CD14-positive monocyte (primary cell): ENCODE measurements at regions not wholly inside any gene's neighbourhood (a gene's known extent, or its start where the extent isn't known, plus 50 kb on each side); places are given as distances from the start of the nearest gene placed in this dataset.

Experiments used
- DNase-seq, 3 donors: peaks; one replicate each; pipeline ENCODE4 v3.0.0-alpha.2; 2011 to 2022
- H2AFZ ChIP-seq: 2 replicates; pipeline ENCODE4 v1.6.0; 2012; ENCODE audit warnings: mild to moderate bottlenecking, low read depth, low read length, inconsistent platforms; ENCODE audit not compliant: insufficient read depth, poor library complexity, severe bottlenecking
- H3K27ac ChIP-seq, 2 donors: 1 replicate in 1 of 2; 2 replicates in 1 of 2; pipeline ENCODE4 v1.5.1; 2012 to 2013; ENCODE audit warnings: low read length in 2 of 2, control low read depth in 1 of 2, inconsistent platforms in 1 of 2, low read depth in 1 of 2, mild to moderate bottlenecking in 1 of 2
- H3K27me3 ChIP-seq, 2 donors: one replicate each; pipeline versions ENCODE4 v1.6.0 to v1.6.1; 2011 to 2013; ENCODE audit warnings: low read length in 2 of 2; ENCODE audit not compliant: control insufficient read depth in 2 of 2, insufficient read depth in 2 of 2
- H3K36me3 ChIP-seq, 2 donors: replicated peaks in 1 of 2; 1 replicate in 1 of 2; 2 replicates in 1 of 2; pipeline versions ENCODE4 v1.5.1 to v1.6.1; 2012 to 2013; ENCODE audit warnings: low read length in 2 of 2, control low read depth in 1 of 2, inconsistent platforms in 1 of 2, mild to moderate bottlenecking in 1 of 2; ENCODE audit not compliant: insufficient read depth in 2 of 2, control insufficient read depth in 1 of 2
- H3K4me1 ChIP-seq, 2 donors: 1 replicate in 1 of 2; 2 replicates in 1 of 2; pipeline versions ENCODE4 v1.5.1 to v1.6.1; 2012 to 2013; ENCODE audit warnings: low read length in 2 of 2, control low read depth in 1 of 2, inconsistent platforms in 1 of 2, mild to moderate bottlenecking in 1 of 2, moderate library complexity in 1 of 2; ENCODE audit not compliant: insufficient read depth in 2 of 2, control insufficient read depth in 1 of 2
- H3K4me2 ChIP-seq: replicated peaks from 2 replicates; pipeline ENCODE3; 2012; ENCODE audit warnings: low read length, moderate library complexity, mild to moderate bottlenecking; ENCODE audit not compliant: poor library complexity, severe bottlenecking; ENCODE audit errors: extremely low read depth
- H3K4me3 ChIP-seq, 3 experiments: fragments of 200-600 bp in 1 of 3; sonication (generic) in 1 of 3; replicated peaks in 1 of 3; 1 replicate in 2 of 3; 2 replicates in 1 of 3; pipeline ENCODE4 v1.5.1; 2011 to 2013; ENCODE audit warnings: low read length in 3 of 3, mild to moderate bottlenecking in 3 of 3, control low read depth in 2 of 3, low read depth in 2 of 3, inconsistent platforms in 1 of 3, moderate library complexity in 1 of 3
- H3K79me2 ChIP-seq: 2 replicates; pipeline ENCODE4 v1.6.0; 2012; ENCODE audit warnings: mild to moderate bottlenecking, control low read depth, inconsistent platforms, low read length, moderate library complexity; ENCODE audit not compliant: insufficient read depth
- H3K9ac ChIP-seq: 2 replicates; pipeline ENCODE4 v1.6.0; 2017; ENCODE audit warnings: low read length, mild to moderate bottlenecking; ENCODE audit not compliant: insufficient read depth, poor library complexity, severe bottlenecking
- H3K9me3 ChIP-seq, 2 donors: replicated peaks in 1 of 2; 1 replicate in 1 of 2; 2 replicates in 1 of 2; pipeline versions ENCODE4 v1.5.1 to v1.6.1; 2012 to 2013; ENCODE audit warnings: low read length in 2 of 2, control low read depth in 1 of 2; ENCODE audit not compliant: control insufficient read depth in 1 of 2, insufficient read depth in 1 of 2
- H4K20me1 ChIP-seq: 2 replicates; pipeline ENCODE4 v1.6.0; 2012; ENCODE audit warnings: mild to moderate bottlenecking, low read length, control low read depth, moderate library complexity; ENCODE audit not compliant: insufficient read depth
- H3K27ac Mint-ChIP-seq, 7 donors: one replicate each; pipeline ENCODE4 v1.8.0; 2020; ENCODE audit warnings: mild to moderate bottlenecking in 7 of 7, mixed read lengths in 7 of 7, moderate library complexity in 6 of 7, inconsistent platforms in 2 of 7
- H3K27me3 Mint-ChIP-seq, 3 donors: one replicate each; pipeline ENCODE4 v1.8.0; 2021 to 2022; ENCODE audit warnings: low read depth in 3 of 3, mild to moderate bottlenecking in 3 of 3, mixed read lengths in 3 of 3, moderate library complexity in 3 of 3, inconsistent platforms in 1 of 3
- H3K36me3 Mint-ChIP-seq, 2 donors: one replicate each; pipeline ENCODE4 v1.8.0; 2020; ENCODE audit warnings: mixed read lengths in 2 of 2, inconsistent platforms in 1 of 2, mild to moderate bottlenecking in 1 of 2
- H3K4me1 Mint-ChIP-seq: one replicate; pipeline ENCODE4 v1.8.0; 2020; ENCODE audit warnings: mild to moderate bottlenecking, mixed read lengths
- H3K4me3 Mint-ChIP-seq, 2 donors: one replicate each; pipeline ENCODE4 v1.8.0; 2020; ENCODE audit warnings: mild to moderate bottlenecking in 2 of 2, mixed read lengths in 2 of 2, moderate library complexity in 1 of 2
- H3K9me3 Mint-ChIP-seq, 7 donors: one replicate each; pipeline ENCODE4 v1.8.0; 2020 to 2022; ENCODE audit warnings: mixed read lengths in 7 of 7, mild to moderate bottlenecking in 6 of 7, moderate library complexity in 6 of 7, inconsistent platforms in 2 of 7
- CTCF ChIP-seq: fragments of 200-600 bp; IDR thresholded peaks from one replicate; pipeline ENCODE4 v1.8.0; 2022; ENCODE audit warnings: antibody characterized with exemption, mild to moderate bottlenecking
- WGBS: methylation state at CpG from one replicate; pipeline ENCODE4 v1.1.5; 2013; ENCODE audit warnings: missing lambda C conversion rate; ENCODE audit not compliant: insufficient coverage; 5-methylcytosine and 5-hydroxymethylcytosine counted together
- intact Hi-C, 2 donors: fragments of 100-400 bp; cut with micrococcal nuclease; formaldehyde crosslinking; loops; one replicate each; pipeline versions ENCODE4 v1.15.0 to v1.15.1; 2023

- DNase-seq = no peak
- Histone ChIP-seq H3K27ac (no peak overlapping the region), H3K4me3 (no peak overlapping the region), H3K9ac (no peak overlapping the region), H4K20me1 (no peaks in the 10 kb centered on the region), H3K36me3 (no peaks in the 10 kb centered on the region), H3K27me3 (no peaks in the 10 kb centered on the region), H3K4me2 (no peak overlapping the region), H3K4me1 (no peaks in the 10 kb centered on the region), H2AFZ (no peak overlapping the region), H3K79me2 (no peaks in the 10 kb centered on the region), H3K9me3 (no peaks in the 10 kb centered on the region)
- no peaks in the 10 kb centered on the region for H3K4me1 Mint-ChIP-seq
- H3K27me3 Mint-ChIP-seq = peaks cover 0 to 6% (median 0%) of the 10 kb centered on the region in 3 donors
- peaks cover 0 to 1% (median 0%) of the 10 kb centered on the region in 7 donors for H3K9me3 Mint-ChIP-seq
- H3K36me3 Mint-ChIP-seq = no peaks in the 10 kb centered on the region
- 76% methylated on average over 3 of the region's 4 CpGs for WGBS
- TF ChIP-seq CTCF = no peak
- intact Hi-C loops = no loop called here
- H3K4me3 Mint-ChIP-seq = no peak overlapping the region
- no peak overlapping the region for H3K27ac Mint-ChIP-seq
Observed at GRCh38 chr3:178454726-178455125, 81.5 kb upstream of the KCNMB2 start.

GRCh38 chr3:178455226-178455625, 81.0 kb upstream of the KCNMB2 start:
- intact Hi-C loops = no loop called here
- no peak overlapping the region for H2AFZ ChIP-seq
- H3K79me2 ChIP-seq = no peaks in the 10 kb centered on the region
- H3K9me3 ChIP-seq = no peaks in the 10 kb centered on the region
- H3K4me1 ChIP-seq = no peaks in the 10 kb centered on the region
- no peak overlapping the region for H3K27ac ChIP-seq
- H3K27me3 Mint-ChIP-seq = peaks cover 0 to 6% (median 0%) of the 10 kb centered on the region in 3 donors
- H3K27me3 ChIP-seq = no peaks in the 10 kb centered on the region
- H3K9ac ChIP-seq = no peak overlapping the region
- H4K20me1 ChIP-seq = no peaks in the 10 kb centered on the region
- H3K4me1 Mint-ChIP-seq = no peaks in the 10 kb centered on the region
- no peak overlapping the region for H3K4me3 Mint-ChIP-seq
- no peaks in the 10 kb centered on the region for H3K36me3 Mint-ChIP-seq
- no peak overlapping the region for H3K4me2 ChIP-seq
- DNase-seq = no peak
- no peak overlapping the region for H3K4me3 ChIP-seq
- peaks cover 0 to 1% (median 0%) of the 10 kb centered on the region in 7 donors for H3K9me3 Mint-ChIP-seq
- no CpG with 5 or more reads among the region's 1 CpG for WGBS
- H3K36me3 ChIP-seq = no peaks in the 10 kb centered on the region
- H3K27ac Mint-ChIP-seq = no peak overlapping the region
- TF ChIP-seq CTCF = no peak
